Hepatocyte (in vitro differentiated cells): ENCODE measurements at regions not wholly inside any gene's neighbourhood (a gene's known extent, or its start where the extent isn't known, plus 50 kb on each side); places are given as distances from the start of the nearest gene placed in this dataset.

ENCODE experiments used
- DNase-seq: peaks from one replicate; pipeline ENCODE4 v3.0.0-alpha.2; 2016; ENCODE audit warnings: low spot score
- H2AFZ ChIP-seq: fragments of 200-600 bp; sonication (generic); 2 replicates; pipeline ENCODE4 v1.6.0; 2016; ENCODE audit warnings: antibody characterized with exemption, mild to moderate bottlenecking
- H3K27ac ChIP-seq: fragments of 200-600 bp; sonication (generic); 2 replicates; pipeline ENCODE4 v1.5.1; 2016; ENCODE audit warnings: mild to moderate bottlenecking
- H3K27me3 ChIP-seq: fragments of 200-600 bp; sonication (generic); 2 replicates; pipeline ENCODE4 v1.6.1; 2016
- H3K36me3 ChIP-seq: fragments of 200-600 bp; sonication (generic); replicated peaks from 2 replicates; pipeline ENCODE4 v1.5.1; 2016; ENCODE audit warnings: low read depth; ENCODE audit not compliant: insufficient read depth
- H3K4me1 ChIP-seq: fragments of 200-600 bp; sonication (generic); 2 replicates; pipeline ENCODE4 v1.5.1; 2016; ENCODE audit warnings: mild to moderate bottlenecking, moderate library complexity; ENCODE audit not compliant: insufficient read depth
- H3K4me2 ChIP-seq: fragments of 200-600 bp; sonication (generic); 2 replicates; pipeline ENCODE4 v1.6.0; 2016
- H3K4me3 ChIP-seq: fragments of 200-600 bp; sonication (generic); 2 replicates; pipeline ENCODE4 v1.5.1; 2016; ENCODE audit warnings: mild to moderate bottlenecking
- H3K79me2 ChIP-seq: fragments of 200-600 bp; sonication (generic); 2 replicates; pipeline ENCODE4 v1.6.0; 2017; ENCODE audit warnings: mild to moderate bottlenecking
- H3K9me2 ChIP-seq: fragments of 200-600 bp; sonication (generic); replicated peaks from 2 replicates; pipeline ENCODE4 v1.6.0; 2017; ENCODE audit warnings: mild to moderate bottlenecking; ENCODE audit not compliant: insufficient read depth
- H3K9me3 ChIP-seq: fragments of 200-600 bp; sonication (generic); 2 replicates; pipeline ENCODE4 v1.5.1; 2016; ENCODE audit warnings: low read depth, mild to moderate bottlenecking
- H4K20me1 ChIP-seq: fragments of 200-600 bp; sonication (generic); 2 replicates; pipeline ENCODE4 v1.6.0; 2016; ENCODE audit warnings: mild to moderate bottlenecking; ENCODE audit not compliant: insufficient read depth, poor library complexity, severe bottlenecking
- CTCF ChIP-seq: fragments of 200-600 bp; sonication (generic); IDR thresholded peaks from 2 replicates; pipeline ENCODE4 v1.5.1; 2016; ENCODE audit warnings: antibody characterized with exemption, mild to moderate bottlenecking; ENCODE audit not compliant: poor library complexity
- EZH2 ChIP-seq: fragments of 200-600 bp; sonication (generic); IDR thresholded peaks from 2 replicates; pipeline ENCODE4 v1.6.1; 2016; ENCODE audit warnings: antibody characterized with exemption, mild to moderate bottlenecking, borderline replicate concordance
- EZH2phosphoT487 ChIP-seq: fragments of 200-600 bp; sonication (generic); IDR thresholded peaks from one replicate; pipeline ENCODE4 v1.6.1; 2018; ENCODE audit warnings: antibody characterized with exemption, mild to moderate bottlenecking, low read depth, moderate library complexity; ENCODE audit not compliant: unreplicated experiment, severe bottlenecking
- WGBS: methylation state at CpG from one replicate; pipeline ENCODE4 v1.1.6; 2016; ENCODE audit warnings: low lambda C conversion rate; ENCODE audit errors: missing lambda C conversion rate; 5-methylcytosine and 5-hydroxymethylcytosine counted together

- H3K9me2 ChIP-seq, result no peaks in the 10 kb centered on the region
- 68% methylated on average over 4 of the region's 4 CpGs for WGBS
- H4K20me1 ChIP-seq, result no peaks in the 10 kb centered on the region
- no peaks in the 10 kb centered on the region for H3K79me2 ChIP-seq
- peaks cover 8% of the 10 kb centered on the region for H3K4me1 ChIP-seq
- H2AFZ ChIP-seq, result no peak overlapping the region
- no peaks in the 10 kb centered on the region for H3K36me3 ChIP-seq
- H3K27me3 ChIP-seq, result no peaks in the 10 kb centered on the region
- peak overlapping the region; percentile 20 for H3K4me2 ChIP-seq
- TF ChIP-seq CTCF, result no peak
- TF ChIP-seq EZH2phosphoT487, result no peak
- TF ChIP-seq EZH2, result no peak
- peak overlapping the region; percentile 2 for H3K27ac ChIP-seq
- no peak overlapping the region for H3K4me3 ChIP-seq
- DNase-seq, result no peak
- no peaks in the 10 kb centered on the region for H3K9me3 ChIP-seq
Observed at GRCh38 chr10:60662917-60663614, 115.2 kb upstream of the CDK1 start.

- no peak overlapping the region for H3K4me2 ChIP-seq
- H3K4me1 ChIP-seq, result peaks cover 8% of the 10 kb centered on the region
- WGBS, result 48% methylated on average over 7 of the region's 7 CpGs
- no peaks in the 10 kb centered on the region for H3K27me3 ChIP-seq
- no peak for TF ChIP-seq EZH2phosphoT487
- no peak for TF ChIP-seq EZH2
- TF ChIP-seq CTCF, result no peak
- no peaks in the 10 kb centered on the region for H4K20me1 ChIP-seq
- no peaks in the 10 kb centered on the region for H3K36me3 ChIP-seq
- no peak overlapping the region for H3K27ac ChIP-seq
- DNase-seq, result no peak
- no peak overlapping the region for H2AFZ ChIP-seq
- no peaks in the 10 kb centered on the region for H3K9me2 ChIP-seq
- H3K9me3 ChIP-seq, result no peaks in the 10 kb centered on the region
- H3K4me3 ChIP-seq, result no peak overlapping the region
- H3K79me2 ChIP-seq, result no peaks in the 10 kb centered on the region
Observed at GRCh38 chr10:60661637-60662036, 116.6 kb upstream of the CDK1 start.

GRCh38 chr10:60660625-60661024 lies 117.7 kb upstream of the CDK1 start:
- Histone ChIP-seq H3K4me1 (peaks cover 8% of the 10 kb centered on the region), H3K4me2 (no peak overlapping the region), H3K9me3 (no peaks in the 10 kb centered on the region), H3K4me3 (no peak overlapping the region), H3K27ac (no peak overlapping the region), H3K9me2 (no peaks in the 10 kb centered on the region), H2AFZ (no peak overlapping the region), H3K79me2 (no peaks in the 10 kb centered on the region), H3K36me3 (no peaks in the 10 kb centered on the region), H4K20me1 (no peaks in the 10 kb centered on the region), H3K27me3 (no peaks in the 10 kb centered on the region)
- no peak for TF ChIP-seq CTCF
- TF ChIP-seq EZH2, result no peak
- 90% methylated on average over 1 of the region's 1 CpG for WGBS
- DNase-seq, result no peak
